ENCODE measurements at regions not wholly inside any gene's neighbourhood (a gene's known extent, or its start where the extent isn't known, plus 50 kb on each side); places are given as distances from the start of the nearest gene placed in this dataset.
"Not testable (repeated sequence)": the region's sequence is repeated elsewhere in the genome, so short reads cannot be mapped to it uniquely, and the experiment has no call there.

DNA sequence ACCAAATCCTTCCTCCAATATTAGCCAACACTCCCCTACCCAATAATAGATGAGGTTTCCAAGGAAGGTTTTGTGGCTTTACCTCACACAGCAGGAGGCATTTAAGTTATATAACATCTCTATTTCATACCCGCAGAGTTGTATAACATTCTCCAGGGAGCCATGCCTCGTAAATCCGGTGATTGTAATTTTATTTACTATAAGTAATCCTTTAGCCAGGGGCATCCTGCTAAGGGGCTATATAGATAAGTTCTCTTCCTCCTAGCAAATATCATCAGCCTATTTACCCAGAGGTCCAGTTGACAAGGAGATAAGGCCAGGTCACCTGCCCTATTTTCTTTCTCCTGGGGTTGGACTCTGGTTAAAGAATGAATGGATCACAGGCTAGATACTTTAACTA is 2051.0 kb downstream of the EFNA5 start:
- TF ChIP-seq, protein P1, sequence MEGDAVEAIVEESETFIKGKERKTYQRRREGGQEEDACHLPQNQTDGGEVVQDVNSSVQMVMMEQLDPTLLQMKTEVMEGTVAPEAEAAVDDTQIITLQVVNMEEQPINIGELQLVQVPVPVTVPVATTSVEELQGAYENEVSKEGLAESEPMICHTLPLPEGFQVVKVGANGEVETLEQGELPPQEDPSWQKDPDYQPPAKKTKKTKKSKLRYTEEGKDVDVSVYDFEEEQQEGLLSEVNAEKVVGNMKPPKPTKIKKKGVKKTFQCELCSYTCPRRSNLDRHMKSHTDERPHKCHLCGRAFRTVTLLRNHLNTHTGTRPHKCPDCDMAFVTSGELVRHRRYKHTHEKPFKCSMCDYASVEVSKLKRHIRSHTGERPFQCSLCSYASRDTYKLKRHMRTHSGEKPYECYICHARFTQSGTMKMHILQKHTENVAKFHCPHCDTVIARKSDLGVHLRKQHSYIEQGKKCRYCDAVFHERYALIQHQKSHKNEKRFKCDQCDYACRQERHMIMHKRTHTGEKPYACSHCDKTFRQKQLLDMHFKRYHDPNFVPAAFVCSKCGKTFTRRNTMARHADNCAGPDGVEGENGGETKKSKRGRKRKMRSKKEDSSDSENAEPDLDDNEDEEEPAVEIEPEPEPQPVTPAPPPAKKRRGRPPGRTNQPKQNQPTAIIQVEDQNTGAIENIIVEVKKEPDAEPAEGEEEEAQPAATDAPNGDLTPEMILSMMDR (IDR thresholded peaks at IDR 0.05; ENCODE audit: borderline replicate concordance, extremely low read depth, insufficient read depth): no peak
- no peak overlapping the region for H3K4me3 ChIP-seq (ENCODE audit: low read length in 3 of 3)
- no peaks in the 10 kb centered on the region for H3K36me3 ChIP-seq (ENCODE audit: control insufficient read depth in 2 of 3, insufficient read depth in 3 of 3, low read length in 3 of 3)
- no peaks in the 10 kb centered on the region for H3K4me1 ChIP-seq (ENCODE audit: control insufficient read depth in 2 of 3, insufficient read depth in 2 of 3, low read depth in 1 of 3, low read length in 3 of 3)
- DNase-seq (no peak), FAIRE-seq (no peak)
- H3K9me3 ChIP-seq (ENCODE audit: control insufficient read depth in 2 of 3, insufficient read depth in 1 of 3, low read length in 3 of 3): no peaks in the 10 kb centered on the region
- no peak overlapping the region for H3K27ac ChIP-seq (ENCODE audit: low read depth in 2 of 2, low read length in 2 of 2)
- intact Hi-C loops (cut with DNase I): no loop called here
- no peak overlapping the region for H3K9ac ChIP-seq (ENCODE audit: low read length in 3 of 3)
- no peaks in the 10 kb centered on the region for H3K27me3 ChIP-seq (ENCODE audit: control insufficient read depth, insufficient read depth, low read length)

DNA sequence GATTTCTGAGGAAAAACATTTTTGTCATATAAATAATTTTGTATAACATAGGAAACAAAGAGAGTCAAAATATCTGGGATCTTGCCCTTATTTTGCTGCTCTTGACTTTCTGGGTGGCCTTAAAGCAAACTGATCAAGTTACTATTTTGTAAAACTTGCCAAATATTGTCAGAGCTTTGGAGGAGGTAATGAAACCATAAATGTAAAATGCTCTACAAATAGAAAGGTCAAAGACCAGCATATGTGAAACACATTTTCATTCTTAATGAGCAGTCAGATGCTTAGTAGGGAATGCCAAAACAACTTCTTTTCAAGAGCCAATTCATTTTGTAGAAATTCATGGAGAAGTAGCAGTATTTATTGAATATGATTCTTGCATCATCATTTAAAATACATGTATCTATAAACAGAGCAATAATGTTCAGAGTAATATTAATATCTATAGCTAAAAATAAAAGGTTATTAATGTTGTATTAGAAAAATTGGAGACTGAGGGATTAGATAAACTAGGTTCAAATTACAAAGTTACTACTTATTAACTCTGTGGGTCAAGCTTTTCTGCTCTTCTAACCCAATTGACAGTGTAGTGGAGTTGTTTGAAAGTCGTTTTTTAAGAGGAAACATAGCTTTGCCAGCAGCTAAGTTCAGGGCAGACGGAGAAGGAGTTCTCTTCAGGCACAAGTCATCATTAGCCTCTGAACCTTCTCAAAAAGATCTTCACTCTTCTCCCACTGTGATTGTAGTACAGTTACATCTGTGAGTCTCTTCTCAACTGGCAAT is 2053.1 kb downstream of the EFNA5 start:
- FAIRE-seq: no peak
- Histone ChIP-seq H3K4me3 (ENCODE audit: low read length in 3 of 3) (no peak overlapping the region), H3K9ac (ENCODE audit: low read length in 3 of 3) (no peak overlapping the region), H3K36me3 (ENCODE audit: control insufficient read depth in 2 of 3, insufficient read depth in 3 of 3, low read length in 3 of 3) (no peaks in the 10 kb centered on the region), H3K27ac (ENCODE audit: low read depth in 2 of 2, low read length in 2 of 2) (no peak overlapping the region), H3K9me3 (ENCODE audit: control insufficient read depth in 2 of 3, insufficient read depth in 1 of 3, low read length in 3 of 3) (no peaks in the 10 kb centered on the region), H3K4me1 (ENCODE audit: control insufficient read depth in 2 of 3, insufficient read depth in 2 of 3, low read depth in 1 of 3, low read length in 3 of 3) (no peaks in the 10 kb centered on the region), H3K27me3 (ENCODE audit: control insufficient read depth, insufficient read depth, low read length) (no peaks in the 10 kb centered on the region)
- intact Hi-C loops (cut with DNase I): no loop called here
- TF ChIP-seq, protein P1 (IDR thresholded peaks at IDR 0.05; ENCODE audit: borderline replicate concordance, extremely low read depth, insufficient read depth): no peak
- peak in 1 of 5 donors; percentile 7 for DNase-seq

DNA sequence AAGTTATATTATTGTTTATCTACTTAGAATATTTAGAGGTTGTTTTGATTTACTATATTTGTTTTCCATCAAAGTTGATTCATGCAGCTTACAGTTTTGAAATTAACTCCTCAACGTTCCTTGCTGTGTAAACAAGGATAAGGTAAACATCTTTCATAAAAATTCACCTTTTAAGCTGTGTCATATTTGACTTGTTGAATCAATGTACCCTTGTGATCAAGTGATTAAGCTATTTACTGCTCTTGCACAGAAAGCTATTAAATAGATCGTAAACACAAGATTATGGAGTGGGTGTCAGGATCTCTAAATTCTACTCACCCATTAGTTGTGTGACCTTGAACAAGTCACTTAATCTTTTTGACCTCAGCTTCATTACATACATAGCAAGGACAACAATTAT is 2054.0 kb upstream of the NUDT12 start:
- TF ChIP-seq, protein P1 (IDR thresholded peaks at IDR 0.05; ENCODE audit: borderline replicate concordance, extremely low read depth, insufficient read depth): no peak
- no peaks in the 10 kb centered on the region for H3K36me3 ChIP-seq (ENCODE audit: control insufficient read depth in 2 of 3, insufficient read depth in 3 of 3, low read length in 3 of 3)
- H3K27ac ChIP-seq (ENCODE audit: low read depth in 2 of 2, low read length in 2 of 2): no peak overlapping the region
- FAIRE-seq: no peak
- no peaks in the 10 kb centered on the region for H3K27me3 ChIP-seq (ENCODE audit: control insufficient read depth, insufficient read depth, low read length)
- peak in 1 of 5 donors; percentile 9 for DNase-seq
- no peak overlapping the region for H3K9ac ChIP-seq (ENCODE audit: low read length in 3 of 3)
- no peak overlapping the region for H3K4me3 ChIP-seq (ENCODE audit: low read length in 3 of 3)
- no peaks in the 10 kb centered on the region for H3K4me1 ChIP-seq (ENCODE audit: control insufficient read depth in 2 of 3, insufficient read depth in 2 of 3, low read depth in 1 of 3, low read length in 3 of 3)
- intact Hi-C loops (cut with DNase I): no loop called here
- no peaks in the 10 kb centered on the region for H3K9me3 ChIP-seq (ENCODE audit: control insufficient read depth in 2 of 3, insufficient read depth in 1 of 3, low read length in 3 of 3)

DNA sequence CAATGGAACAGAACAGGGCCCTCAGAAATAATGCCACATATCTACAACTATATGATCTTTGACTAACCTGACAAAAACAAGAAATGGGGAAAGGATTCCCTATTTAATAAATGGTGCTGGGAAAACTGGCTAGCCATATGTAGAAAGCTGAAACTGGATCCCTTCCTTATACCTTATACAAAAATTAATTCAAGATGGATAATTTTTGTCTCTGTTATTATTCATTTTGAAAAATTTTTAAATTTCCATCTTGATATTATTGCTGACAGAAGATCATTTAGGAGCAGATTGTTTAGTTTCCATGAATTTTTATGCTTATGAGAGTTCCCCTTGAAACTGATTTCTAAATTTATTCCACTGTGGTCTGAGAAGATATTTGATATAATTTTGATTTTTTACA is 2039.8 kb upstream of the NUDT12 start:
- DNase-seq: peak in 1 of 5 donors; percentile 40
- H3K36me3 ChIP-seq (ENCODE audit: control insufficient read depth in 2 of 3, insufficient read depth in 3 of 3, low read length in 3 of 3); H3K4me3 ChIP-seq (ENCODE audit: low read length in 3 of 3); H3K27ac ChIP-seq (ENCODE audit: low read depth in 2 of 2, low read length in 2 of 2); FAIRE-seq; H3K9ac ChIP-seq (ENCODE audit: low read length in 3 of 3); H3K4me1 ChIP-seq (ENCODE audit: control insufficient read depth in 2 of 3, insufficient read depth in 2 of 3, low read depth in 1 of 3, low read length in 3 of 3); H3K27me3 ChIP-seq (ENCODE audit: control insufficient read depth, insufficient read depth, low read length); H3K9me3 ChIP-seq (ENCODE audit: control insufficient read depth in 2 of 3, insufficient read depth in 1 of 3, low read length in 3 of 3); intact Hi-C loops (cut with DNase I): not testable (repeated sequence)
